BE2C (cell line): ENCODE measurements at regions not wholly inside any gene's neighbourhood (a gene's known extent, or its start where the extent isn't known, plus 50 kb on each side); places are given as distances from the start of the nearest gene placed in this dataset.

Source experiments
- DNase-seq: peaks from one replicate; pipeline ENCODE4 v3.0.0-alpha.2; 2020
- H3K27me3 ChIP-seq: fragments of 250-450 bp; sonication (Bioruptor Pico); 2 replicates; pipeline ENCODE4 v1.5.1; 2020; ENCODE audit warnings: mild to moderate bottlenecking
- H3K36me3 ChIP-seq: fragments of 250-450 bp; sonication (Bioruptor Pico); 2 replicates; pipeline ENCODE4 v1.5.1; 2020; ENCODE audit warnings: mild to moderate bottlenecking
- H3K4me1 ChIP-seq: fragments of 250-450 bp; sonication (Bioruptor Pico); 2 replicates; pipeline ENCODE4 v1.5.1; 2020
- H3K4me3 ChIP-seq: 2 replicates; pipeline ENCODE4 v1.5.1; 2011; ENCODE audit warnings: low read depth, low read length
- H3K9me3 ChIP-seq: fragments of 250-450 bp; sonication (Bioruptor Pico); 2 replicates; pipeline ENCODE4 v1.5.1; 2020
- TF ChIP-seq, protein P1 (sequence below): IDR thresholded peaks from 2 replicates; pipeline ENCODE4 v1.5.1; 2012; ENCODE audit warnings: mild to moderate bottlenecking, low read depth, low read length

DNA sequence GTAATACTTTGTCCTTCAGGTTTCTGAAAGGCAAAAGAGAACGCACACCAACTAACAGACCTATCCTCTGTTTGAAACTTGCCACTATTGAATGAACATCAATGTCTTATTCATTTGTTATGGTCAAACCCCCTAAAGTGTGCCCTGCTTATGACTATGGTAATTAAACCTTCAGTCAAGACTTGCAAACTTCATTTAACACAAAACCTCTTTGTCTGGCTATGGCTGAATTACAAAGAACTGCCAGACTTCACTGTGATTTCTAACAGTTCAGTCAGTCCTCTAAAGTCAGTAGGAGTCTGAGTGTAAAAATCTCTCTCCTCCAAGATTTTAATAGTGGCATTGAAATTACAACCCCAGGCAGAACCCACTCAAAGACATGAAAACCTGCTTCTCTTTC, 702.5 kb upstream of the LRRN3 start:
- Histone ChIP-seq H3K36me3 (no peaks in the 10 kb centered on the region), H3K4me1 (no peaks in the 10 kb centered on the region), H3K27me3 (no peaks in the 10 kb centered on the region), H3K4me3 (no peak overlapping the region), H3K9me3 (0 out of 2 replicates have a peak, but pooled peaks cover 2% of the 10 kb centered on the region)
- DNase-seq: no peak
- TF ChIP-seq, protein P1, sequence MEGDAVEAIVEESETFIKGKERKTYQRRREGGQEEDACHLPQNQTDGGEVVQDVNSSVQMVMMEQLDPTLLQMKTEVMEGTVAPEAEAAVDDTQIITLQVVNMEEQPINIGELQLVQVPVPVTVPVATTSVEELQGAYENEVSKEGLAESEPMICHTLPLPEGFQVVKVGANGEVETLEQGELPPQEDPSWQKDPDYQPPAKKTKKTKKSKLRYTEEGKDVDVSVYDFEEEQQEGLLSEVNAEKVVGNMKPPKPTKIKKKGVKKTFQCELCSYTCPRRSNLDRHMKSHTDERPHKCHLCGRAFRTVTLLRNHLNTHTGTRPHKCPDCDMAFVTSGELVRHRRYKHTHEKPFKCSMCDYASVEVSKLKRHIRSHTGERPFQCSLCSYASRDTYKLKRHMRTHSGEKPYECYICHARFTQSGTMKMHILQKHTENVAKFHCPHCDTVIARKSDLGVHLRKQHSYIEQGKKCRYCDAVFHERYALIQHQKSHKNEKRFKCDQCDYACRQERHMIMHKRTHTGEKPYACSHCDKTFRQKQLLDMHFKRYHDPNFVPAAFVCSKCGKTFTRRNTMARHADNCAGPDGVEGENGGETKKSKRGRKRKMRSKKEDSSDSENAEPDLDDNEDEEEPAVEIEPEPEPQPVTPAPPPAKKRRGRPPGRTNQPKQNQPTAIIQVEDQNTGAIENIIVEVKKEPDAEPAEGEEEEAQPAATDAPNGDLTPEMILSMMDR: no peak

- H3K27me3 ChIP-seq: no peaks in the 10 kb centered on the region
- peaks cover 4% of the 10 kb centered on the region; the same call in 1 of the 2 replicates for H3K4me1 ChIP-seq
- no peak overlapping the region for H3K4me3 ChIP-seq
- TF ChIP-seq, protein P1: no peak
- no peaks in the 10 kb centered on the region for H3K36me3 ChIP-seq
- 0 out of 2 replicates have a peak, but pooled peaks cover 2% of the 10 kb centered on the region for H3K9me3 ChIP-seq
- DNase-seq: no peak
Measured at GRCh38 chr7:110396021-110396420, 694.9 kb upstream of the LRRN3 start.

DNA sequence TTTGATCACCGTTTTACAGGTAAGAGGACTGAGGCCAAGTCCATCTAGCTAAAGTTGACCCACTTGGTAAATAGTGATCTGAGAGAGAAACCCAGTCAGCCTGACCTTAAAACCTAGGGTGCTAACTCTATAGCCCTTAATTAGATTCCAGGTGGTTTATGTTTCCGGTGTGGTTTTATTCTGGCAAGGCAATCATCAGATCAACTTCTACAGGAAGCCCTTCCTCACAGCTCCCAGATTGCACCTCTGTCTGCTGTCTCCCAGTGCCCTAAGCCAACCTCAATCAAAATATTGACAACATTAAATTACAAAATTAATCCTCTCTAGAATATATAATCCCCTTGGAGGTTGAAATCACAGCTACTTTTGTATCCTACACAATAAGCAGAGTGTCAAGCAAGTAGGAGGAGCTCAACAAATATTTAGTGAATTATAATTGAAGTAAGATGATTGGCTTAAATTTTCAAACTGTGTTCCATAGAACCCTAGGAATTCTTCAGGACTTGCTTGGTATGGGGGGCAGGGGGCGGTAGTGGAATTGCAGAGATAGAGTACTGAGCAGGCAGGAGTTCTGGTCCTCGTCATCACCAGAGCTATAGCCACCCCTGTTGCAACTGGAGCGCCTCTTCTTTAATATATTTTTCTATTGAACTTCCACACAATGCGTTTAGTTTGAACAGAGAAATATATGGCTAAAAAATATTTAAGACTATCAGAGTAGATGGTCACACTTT, 692.8 kb upstream of the LRRN3 start:
- Histone ChIP-seq H3K27me3 (no peaks in the 10 kb centered on the region), H3K9me3 (no peaks in the 10 kb centered on the region), H3K4me3 (no peak overlapping the region), H3K36me3 (no peaks in the 10 kb centered on the region), H3K4me1 (peaks cover 4% of the 10 kb centered on the region)
- TF ChIP-seq, protein P1: no peak
- no peak for DNase-seq

DNA sequence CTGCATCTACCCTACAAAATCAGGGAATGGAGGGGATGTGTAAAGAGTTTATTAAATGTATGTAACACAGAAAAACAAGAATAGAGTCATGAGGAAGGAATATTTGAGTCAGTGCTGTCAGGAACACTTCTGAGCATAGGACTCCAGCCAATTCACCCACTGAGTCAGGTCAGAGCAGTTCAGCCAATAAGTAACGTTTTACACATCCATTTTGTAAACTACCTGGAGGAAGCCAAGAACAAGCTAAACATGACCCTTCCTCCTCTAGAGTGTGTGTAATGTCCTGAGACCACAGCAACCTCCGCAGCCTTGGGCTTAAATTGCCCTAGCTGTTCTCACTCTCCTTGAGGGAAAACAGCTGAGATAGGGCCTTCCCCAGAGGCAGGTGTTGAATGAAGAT, 691.5 kb upstream of the LRRN3 start:
- H3K4me1 ChIP-seq: peaks cover 4% of the 10 kb centered on the region
- H3K9me3 ChIP-seq: no peaks in the 10 kb centered on the region
- no peak overlapping the region for H3K4me3 ChIP-seq
- no peak for DNase-seq
- no peaks in the 10 kb centered on the region for H3K36me3 ChIP-seq
- TF ChIP-seq, protein P1: no peak
- no peaks in the 10 kb centered on the region for H3K27me3 ChIP-seq

GRCh38 chr7:110400411-110400810, 690.5 kb upstream of the LRRN3 start:
- DNase-seq: no peak
- no peak overlapping the region for H3K4me3 ChIP-seq
- H3K9me3 ChIP-seq: no peaks in the 10 kb centered on the region
- H3K36me3 ChIP-seq: no peaks in the 10 kb centered on the region
- peaks cover 4% of the 10 kb centered on the region for H3K4me1 ChIP-seq
- TF ChIP-seq, protein P1: no peak
- H3K27me3 ChIP-seq: no peaks in the 10 kb centered on the region

DNA sequence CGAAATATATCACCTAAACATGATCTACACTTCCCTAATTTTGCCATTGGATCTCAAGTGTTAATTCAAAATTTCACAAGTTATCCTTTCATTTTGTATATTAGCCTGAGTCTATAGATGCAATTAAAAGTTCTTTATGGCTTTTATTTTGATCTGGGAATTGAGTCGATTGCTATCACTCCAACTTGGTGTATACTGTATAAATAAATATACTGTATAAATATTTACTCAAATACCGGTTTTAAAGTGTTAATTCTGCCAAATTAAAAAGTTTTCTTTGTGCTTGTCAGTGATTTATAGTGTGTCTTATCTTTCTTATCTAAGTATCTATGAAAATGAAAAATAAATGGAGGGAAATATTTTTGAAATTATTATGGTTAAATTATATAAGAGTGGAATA, 683.7 kb upstream of the LRRN3 start:
- Histone ChIP-seq H3K4me1 (peaks cover under 1% of the 10 kb centered on the region; the same call in 1 of the 2 replicates), H3K4me3 (no peak overlapping the region), H3K36me3 (no peaks in the 10 kb centered on the region), H3K27me3 (no peaks in the 10 kb centered on the region), H3K9me3 (no peaks in the 10 kb centered on the region)
- TF ChIP-seq, protein P1: no peak
- no peak for DNase-seq
